H1 (cell line): ENCODE measurements at regions not wholly inside any gene's neighbourhood (a gene's known extent, or its start where the extent isn't known, plus 50 kb on each side); places are given as distances from the start of the nearest gene placed in this dataset.

Source experiments
- CTCF ChIA-PET: fragments of 300-600 bp; sonication (Branson Sonifier 250); formaldehyde crosslinking; loops from one replicate; lab custom pipeline; 2021; ENCODE audit not compliant: partially characterized antibody; lab: Charles Lee
- POLR2A ChIA-PET: fragments of 300-600 bp; sonication (Branson Sonifier 250); formaldehyde crosslinking; loops from one replicate; lab custom pipeline; 2021; ENCODE audit warnings: inconsistent platforms; ENCODE audit not compliant: partially characterized antibody; lab: Charles Lee
- DNase-seq, 2 experiments: peaks; one replicate each; pipeline versions ENCODE4 v3.0.0 to v3.0.0-alpha.2; 2010 to 2022; ENCODE audit warnings: low spot score in 2 of 2, low read depth in 1 of 2, mixed read lengths in 1 of 2
- FAIRE-seq: peaks from 2 replicates; lab custom pipeline; 2011; peaks lifted over from hg19 to GRCh38; lab: Jason Lieb, UNC
- H2AFZ ChIP-seq: 2 replicates; pipeline ENCODE4 v1.8.1; 2012; ENCODE audit warnings: low read length, inconsistent platforms
- H2AK5ac ChIP-seq: 2 replicates; pipeline ENCODE4 v1.6.1; 2013; ENCODE audit warnings: low read depth, low read length
- H2BK120ac ChIP-seq: replicated peaks from 2 replicates; pipeline ENCODE3; 2013; ENCODE audit warnings: low read depth, low read length, inconsistent platforms
- H2BK12ac ChIP-seq: 2 replicates; pipeline ENCODE4 v1.6.1; 2013; ENCODE audit warnings: low read depth, low read length
- H2BK15ac ChIP-seq: 2 replicates; pipeline ENCODE4 v1.6.1; 2013; ENCODE audit warnings: low read length
- H2BK20ac ChIP-seq: 2 replicates; pipeline ENCODE4 v1.6.1; 2013; ENCODE audit warnings: low read length
- H2BK5ac ChIP-seq: 2 replicates; pipeline ENCODE4 v1.6.1; 2013; ENCODE audit warnings: low read depth, low read length
- H3K14ac ChIP-seq: 2 replicates; pipeline ENCODE4 v1.6.1; 2013; ENCODE audit warnings: inconsistent platforms; ENCODE audit not compliant: insufficient read length
- H3K18ac ChIP-seq: 2 replicates; pipeline ENCODE4 v1.6.1; 2013; ENCODE audit warnings: low read length; ENCODE audit errors: extremely low read depth
- H3K23ac ChIP-seq: 2 replicates; pipeline ENCODE4 v1.6.1; 2013; ENCODE audit warnings: inconsistent platforms; ENCODE audit not compliant: insufficient read length
- H3K23me2 ChIP-seq: 2 replicates; pipeline ENCODE4 v1.6.1; 2013; ENCODE audit warnings: low read depth, low read length
- H3K27ac ChIP-seq: 2 replicates; pipeline ENCODE4 v1.6.1; 2011; ENCODE audit warnings: low read depth, low read length, inconsistent platforms
- H3K27me3 ChIP-seq, 4 experiments: replicated peaks in 1 of 4; 1 replicate in 1 of 4; 2 replicates in 3 of 4; pipeline versions ENCODE4 v1.6.1 to v1.8.1; 2011 to 2013; ENCODE audit warnings: low read length in 3 of 4, mild to moderate bottlenecking in 3 of 4, inconsistent platforms in 2 of 4, mixed read lengths in 2 of 4, moderate library complexity in 1 of 4; ENCODE audit not compliant: control insufficient read depth in 3 of 4, insufficient read depth in 3 of 4; ENCODE audit errors: extremely low read depth in 1 of 4
- H3K36me3 ChIP-seq, 4 experiments: 2 replicates each; pipeline versions ENCODE4 v1.6.1 to v1.8.1; 2011 to 2013; ENCODE audit warnings: mild to moderate bottlenecking in 4 of 4, low read length in 3 of 4, moderate library complexity in 2 of 4, control low read depth in 1 of 4, inconsistent platforms in 1 of 4; ENCODE audit not compliant: insufficient read depth in 4 of 4, control insufficient read depth in 2 of 4
- H3K4ac ChIP-seq: replicated peaks from 2 replicates; pipeline ENCODE3; 2013; ENCODE audit warnings: low read length, low read depth, mixed read lengths, inconsistent platforms; ENCODE audit not compliant: insufficient read length
- H3K4me1 ChIP-seq, 4 experiments: replicated peaks in 1 of 4; 1 replicate in 1 of 4; 2 replicates in 3 of 4; pipeline versions ENCODE4 v1.6.1 to v1.8.1; 2011 to 2013; ENCODE audit warnings: low read length in 3 of 4, inconsistent platforms in 2 of 4, mixed read lengths in 1 of 4; ENCODE audit not compliant: insufficient read depth in 4 of 4, control insufficient read depth in 3 of 4
- H3K4me2 ChIP-seq, 2 experiments: 2 replicates each; pipeline versions ENCODE4 v1.6.1 to v1.8.1; 2011 to 2013; ENCODE audit warnings: low read depth in 2 of 2, low read length in 2 of 2, control low read depth in 1 of 2, inconsistent platforms in 1 of 2, mild to moderate bottlenecking in 1 of 2; ENCODE audit not compliant: insufficient read depth in 1 of 2
- H3K4me3 ChIP-seq, 4 experiments: fragments of 200-600, 300-600 bp in 1 of 4; sonication (generic), shearing (Covaris generic), sonication (Bioruptor Twin) in 1 of 4; 2 replicates each; pipeline versions ENCODE4 v1.5.1 to v1.8.1; 2011 to 2016; ENCODE audit warnings: low read length in 4 of 4, low read depth in 3 of 4, control low read depth in 2 of 4, inconsistent platforms in 2 of 4, mild to moderate bottlenecking in 2 of 4, mixed read lengths in 1 of 4, moderate library complexity in 1 of 4; ENCODE audit not compliant: insufficient read depth in 2 of 4; ENCODE audit errors: extremely low read depth in 1 of 4
- H3K56ac ChIP-seq: replicated peaks from 2 replicates; pipeline ENCODE3; 2013; ENCODE audit warnings: low read depth, mild to moderate bottlenecking, mixed read lengths, low read length, inconsistent platforms; ENCODE audit not compliant: insufficient read length
- H3K79me1 ChIP-seq: 2 replicates; pipeline ENCODE4 v1.6.1; 2013; ENCODE audit warnings: low read depth, low read length, control low read depth
- H3K79me2 ChIP-seq, 2 experiments: 2 replicates each; pipeline versions ENCODE4 v1.6.1 to v1.8.1; 2012 to 2013; ENCODE audit warnings: low read length in 2 of 2, mild to moderate bottlenecking in 2 of 2, inconsistent platforms in 1 of 2; ENCODE audit not compliant: insufficient read depth in 2 of 2, control insufficient read depth in 1 of 2
- H3K9ac ChIP-seq, 4 experiments: replicated peaks in 1 of 4; 1 replicate in 1 of 4; 2 replicates in 3 of 4; pipeline versions ENCODE4 v1.6.1 to v1.8.1; 2011 to 2013; ENCODE audit warnings: low read depth in 3 of 4, low read length in 3 of 4, control low read depth in 2 of 4, mild to moderate bottlenecking in 2 of 4, moderate library complexity in 2 of 4, inconsistent platforms in 1 of 4; ENCODE audit errors: extremely low read depth in 1 of 4
- H3K9me3 ChIP-seq, 2 experiments: 2 replicates each; pipeline versions ENCODE4 v1.6.1 to v1.8.1; 2012 to 2013; ENCODE audit warnings: mild to moderate bottlenecking in 2 of 2, moderate library complexity in 2 of 2, control low read depth in 1 of 2, inconsistent platforms in 1 of 2, low read depth in 1 of 2, low read length in 1 of 2, mixed read lengths in 1 of 2; ENCODE audit not compliant: insufficient read depth in 2 of 2
- H4K20me1 ChIP-seq, 2 experiments: replicated peaks in 1 of 2; 2 replicates each; pipeline versions ENCODE3 to v1.8.1; 2011 to 2013; ENCODE audit warnings: inconsistent platforms in 2 of 2, low read length in 2 of 2, mild to moderate bottlenecking in 1 of 2; ENCODE audit not compliant: insufficient read depth in 2 of 2, control insufficient read depth in 1 of 2
- H4K5ac ChIP-seq: 2 replicates; pipeline ENCODE4 v1.6.1; 2013; ENCODE audit warnings: low read length, low read depth, mixed read lengths, inconsistent platforms; ENCODE audit not compliant: insufficient read length
- H4K8ac ChIP-seq: 2 replicates; pipeline ENCODE4 v1.8.0; 2013; ENCODE audit warnings: mild to moderate bottlenecking, moderate library complexity, low read length, inconsistent platforms; ENCODE audit not compliant: insufficient read depth; ENCODE audit errors: extremely low read depth
- H4K91ac ChIP-seq: replicated peaks from 2 replicates; pipeline ENCODE3; 2013; ENCODE audit warnings: low read length, mixed read lengths, inconsistent platforms; ENCODE audit not compliant: insufficient read length
- ASH2L ChIP-seq: fragments of 200-600, 300-600 bp; sonication (generic); IDR thresholded peaks from one replicate; pipeline ENCODE4 v1.7.1; 2017; ENCODE audit warnings: low read length
- EP300 ChIP-seq, 2 experiments: IDR thresholded peaks; 1 replicate in 1 of 2; 2 replicates in 1 of 2; pipeline ENCODE4 v1.6.1; 2011 to 2012; ENCODE audit warnings: low read depth in 2 of 2, low read length in 2 of 2, mild to moderate bottlenecking in 2 of 2, borderline replicate concordance in 1 of 2, inconsistent platforms in 1 of 2, moderate library complexity in 1 of 2
- GABPA ChIP-seq: IDR thresholded peaks from 2 replicates; pipeline ENCODE4 v1.6.1; 2011; ENCODE audit warnings: mild to moderate bottlenecking, low read length, moderate library complexity, borderline replicate concordance; ENCODE audit not compliant: insufficient read depth
- GTF2F1 ChIP-seq: IDR thresholded peaks from 2 replicates; pipeline ENCODE4 v1.6.1; 2012; ENCODE audit warnings: low read depth, low read length, improper control_type of control experiment, borderline replicate concordance
- JUND ChIP-seq: IDR thresholded peaks from 2 replicates; pipeline ENCODE4 v1.6.1; 2011; ENCODE audit warnings: mild to moderate bottlenecking, improper control_type of control experiment, low read length
- KDM4A ChIP-seq: IDR thresholded peaks from one replicate; pipeline ENCODE4 v1.7.1; 2012; ENCODE audit warnings: low read depth, mild to moderate bottlenecking, moderate library complexity, low read length, inconsistent platforms; ENCODE audit not compliant: severe bottlenecking
- MAX ChIP-seq: IDR thresholded peaks from 2 replicates; pipeline ENCODE4 v1.6.1; 2012; ENCODE audit warnings: inconsistent platforms
- NRF1 ChIP-seq: IDR thresholded peaks from 2 replicates; pipeline ENCODE4 v1.6.1; 2011; ENCODE audit warnings: mild to moderate bottlenecking, low read depth, low read length, improper control_type of control experiment
- SAP30 ChIP-seq: fragments of 300-600 bp; sonication (generic); IDR thresholded peaks from 2 replicates; pipeline ENCODE4 v1.7.1; 2012; ENCODE audit warnings: low read length, moderate library complexity, mild to moderate bottlenecking, inconsistent platforms; ENCODE audit not compliant: insufficient read depth, insufficient replicate concordance
- SIX5 ChIP-seq: IDR thresholded peaks from 2 replicates; pipeline ENCODE4 v1.6.1; 2011; ENCODE audit warnings: mild to moderate bottlenecking, low read depth, low read length
- TF ChIP-seq, protein P1 (sequence below): IDR thresholded peaks from 2 replicates; pipeline ENCODE4 v1.6.1; 2011; ENCODE audit warnings: low read length, improper control_type of control experiment

DNA sequence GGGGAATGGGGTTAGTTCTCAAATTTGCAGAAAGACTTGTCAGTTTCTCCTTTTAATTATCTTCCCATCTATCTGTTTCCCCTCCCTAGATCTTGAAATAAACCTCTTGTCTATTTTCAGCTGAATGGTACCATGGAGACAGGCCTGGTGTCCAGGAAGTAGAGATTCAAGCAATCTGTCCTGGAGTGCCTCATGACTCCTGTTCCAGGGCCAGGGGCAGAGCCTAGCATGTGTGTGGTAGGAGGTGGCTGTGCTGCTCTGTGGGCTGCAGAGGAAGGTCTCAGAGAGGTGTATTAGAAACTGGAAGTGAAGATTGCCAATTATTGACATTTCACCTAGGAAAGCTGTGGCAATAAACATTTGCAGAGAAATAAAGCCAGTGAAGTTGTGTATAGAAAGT lies 175.8 kb upstream of the ATP10B start:
- H3K27me3 ChIP-seq, result no peaks in the 10 kb centered on the region
- H2BK5ac ChIP-seq, result no peak overlapping the region
- ChIA-PET CTCF (no interaction called here), POLR2A (no interaction called here)
- H2BK12ac ChIP-seq, result no peak overlapping the region
- H3K18ac ChIP-seq, result no peak overlapping the region
- no peak for FAIRE-seq
- H3K4me1 ChIP-seq, result no peaks in the 10 kb centered on the region
- H3K4me3 ChIP-seq, result no peak overlapping the region
- no peak for DNase-seq
- H4K8ac ChIP-seq, result no peak overlapping the region
- H3K9me3 ChIP-seq, result no peaks in the 10 kb centered on the region
- no peak overlapping the region for H3K23ac ChIP-seq
- H4K5ac ChIP-seq, result no peak overlapping the region
- no peak overlapping the region for H3K56ac ChIP-seq
- H2BK120ac ChIP-seq, result no peak overlapping the region
- H3K23me2 ChIP-seq, result no peaks in the 10 kb centered on the region; the same call in 1 of the 2 replicates
- H2BK15ac ChIP-seq, result no peak overlapping the region
- H2AFZ ChIP-seq, result no peak overlapping the region
- H3K36me3 ChIP-seq, result no peaks in the 10 kb centered on the region
- no peaks in the 10 kb centered on the region for H3K79me2 ChIP-seq
- no peak overlapping the region for H3K14ac ChIP-seq
- H4K20me1 ChIP-seq, result no peaks in the 10 kb centered on the region
- H2BK20ac ChIP-seq, result no peak overlapping the region
- no peak overlapping the region for H3K4ac ChIP-seq
- no peaks in the 10 kb centered on the region for H3K79me1 ChIP-seq
- no peak overlapping the region for H4K91ac ChIP-seq
- H2AK5ac ChIP-seq, result no peak overlapping the region
- H3K4me2 ChIP-seq, result no peak overlapping the region
- no peak overlapping the region for H3K27ac ChIP-seq
- no peak overlapping the region for H3K9ac ChIP-seq
- TF ChIP-seq, protein P1, sequence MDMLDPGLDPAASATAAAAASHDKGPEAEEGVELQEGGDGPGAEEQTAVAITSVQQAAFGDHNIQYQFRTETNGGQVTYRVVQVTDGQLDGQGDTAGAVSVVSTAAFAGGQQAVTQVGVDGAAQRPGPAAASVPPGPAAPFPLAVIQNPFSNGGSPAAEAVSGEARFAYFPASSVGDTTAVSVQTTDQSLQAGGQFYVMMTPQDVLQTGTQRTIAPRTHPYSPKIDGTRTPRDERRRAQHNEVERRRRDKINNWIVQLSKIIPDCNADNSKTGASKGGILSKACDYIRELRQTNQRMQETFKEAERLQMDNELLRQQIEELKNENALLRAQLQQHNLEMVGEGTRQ, result no peak
- no peak for TF ChIP-seq EP300 (IDR thresholded peaks at IDR 0.05; ENCODE audit: borderline replicate concordance in 1 of 2, low read depth in 2 of 2, low read length in 2 of 2)
- TF ChIP-seq MAX, result no peak
- TF ChIP-seq GTF2F1, result no peak
- no peak for TF ChIP-seq GABPA
- no peak for TF ChIP-seq JUND
- no peak for TF ChIP-seq NRF1
- no peak for TF ChIP-seq SAP30
- TF ChIP-seq ASH2L, result no peak
- TF ChIP-seq KDM4A, result no peak
- TF ChIP-seq SIX5, result no peak
